HEK293T (cell line): ENCODE measurements at regions not wholly inside any gene's neighbourhood (a gene's known extent, or its start where the extent isn't known, plus 50 kb on each side); places are given as distances from the start of the nearest gene placed in this dataset.
"Not testable (repeated sequence)": the region's sequence is repeated elsewhere in the genome, so short reads cannot be mapped to it uniquely, and the experiment has no call there.

Source experiments
- CTCF ChIA-PET: fragments of 350-600 bp; formaldehyde crosslinking; extraction: SDS; loops from one replicate; lab custom pipeline; 2021; ENCODE audit warnings: antibody characterized with exemption, inconsistent platforms; lab: Yijun Ruan, JAX
- POLR2A ChIA-PET: fragments of 350-600 bp; formaldehyde crosslinking; extraction: SDS; loops from one replicate; lab custom pipeline; 2020; ENCODE audit warnings: antibody characterized with exemption, inconsistent platforms; lab: Yijun Ruan, JAX
- DNase-seq: peaks from one replicate; pipeline ENCODE4 v3.0.0; 2012; ENCODE audit warnings: mixed read lengths; ENCODE audit errors: extremely low spot score
- ARNT ChIP-seq: fragments of 450-650 bp; IDR thresholded peaks from 2 replicates; pipeline ENCODE4 v1.6.1; 2017; ENCODE audit warnings: mild to moderate bottlenecking
- BHLHE40 ChIP-seq: fragments of 450-650 bp; IDR thresholded peaks from 2 replicates; pipeline ENCODE4 v1.6.1; 2016; ENCODE audit warnings: mild to moderate bottlenecking, moderate library complexity, borderline replicate concordance
- CTBP1 ChIP-seq: fragments of 450-650 bp; IDR thresholded peaks from 2 replicates; pipeline ENCODE4 v1.6.1; 2016; ENCODE audit warnings: borderline replicate concordance
- ELF4 ChIP-seq: fragments of 450-650 bp; IDR thresholded peaks from 2 replicates; pipeline ENCODE4 v1.6.1; 2017; ENCODE audit warnings: antibody characterized with exemption
- FOXA1 ChIP-seq: fragments of 450-650 bp; IDR thresholded peaks from 2 replicates; pipeline ENCODE4 v1.6.1; 2016; ENCODE audit warnings: mild to moderate bottlenecking
- FOXK2 ChIP-seq: fragments of 450-650 bp; IDR thresholded peaks from 2 replicates; pipeline ENCODE4 v1.6.1; 2016; ENCODE audit warnings: mild to moderate bottlenecking
- FOXM1 ChIP-seq: fragments of 450-650 bp; IDR thresholded peaks from 2 replicates; pipeline ENCODE4 v1.6.1; 2017; ENCODE audit warnings: mild to moderate bottlenecking, borderline replicate concordance
- HDGF ChIP-seq: fragments of 450-650 bp; IDR thresholded peaks from 2 replicates; pipeline ENCODE4 v1.6.1; 2017; ENCODE audit warnings: antibody characterized with exemption, borderline replicate concordance
- L3MBTL2 ChIP-seq: fragments of 450-650 bp; conservative IDR thresholded peaks from 2 replicates; pipeline ENCODE4 v1.6.1; 2016; ENCODE audit warnings: mild to moderate bottlenecking
- LEF1 ChIP-seq: fragments of 450-650 bp; IDR thresholded peaks from 2 replicates; pipeline ENCODE4 v1.6.1; 2017; ENCODE audit warnings: mild to moderate bottlenecking, borderline replicate concordance
- NFRKB ChIP-seq: fragments of 450-650 bp; IDR thresholded peaks from 2 replicates; pipeline ENCODE4 v1.6.1; 2016; ENCODE audit warnings: mild to moderate bottlenecking, moderate library complexity
- PKNOX1 ChIP-seq: fragments of 450-650 bp; IDR thresholded peaks from 2 replicates; pipeline ENCODE4 v1.6.1; 2016
- SP1 ChIP-seq: fragments of 450-650 bp; IDR thresholded peaks from 2 replicates; pipeline ENCODE4 v1.6.1; 2017
- SUZ12 ChIP-seq: fragments of 450-650 bp; IDR thresholded peaks from 2 replicates; pipeline ENCODE4 v1.6.1; 2016; ENCODE audit warnings: mild to moderate bottlenecking
- TARDBP ChIP-seq: fragments of 450-650 bp; IDR thresholded peaks from 2 replicates; pipeline ENCODE4 v1.6.1; 2016
- ZNF384 ChIP-seq: fragments of 450-650 bp; IDR thresholded peaks from 2 replicates; pipeline ENCODE4 v1.6.1; 2016

DNA sequence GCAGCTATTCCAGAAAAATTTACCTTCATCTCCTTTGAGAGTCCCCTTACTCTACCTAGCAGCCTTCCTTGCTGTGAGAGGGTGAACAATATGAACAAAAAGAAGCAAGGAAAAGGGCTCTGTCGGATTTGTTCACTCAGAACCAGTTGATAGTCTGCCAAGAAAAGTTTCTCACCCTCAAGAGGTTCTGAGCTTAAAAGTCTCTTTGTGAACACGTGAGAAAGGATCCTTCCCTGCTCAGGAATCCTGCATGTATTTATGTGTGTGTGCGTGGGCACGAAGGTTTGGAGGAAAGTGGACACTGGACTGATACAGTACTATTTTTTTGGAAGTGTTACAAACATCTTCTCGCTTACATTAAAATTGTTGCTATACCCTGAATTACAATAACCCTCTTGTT, 178.6 kb upstream of the JADE1 start:
- TF ChIP-seq ZNF384 (no peak), FOXA1 (no peak), FOXK2 (no peak), LEF1 (no peak), HDGF (no peak), PKNOX1 (no peak), TARDBP (no peak), FOXM1 (no peak), ELF4 (no peak), SP1 (no peak), BHLHE40 (no peak), ARNT (no peak), NFRKB (no peak), CTBP1 (no peak)
- POLR2A ChIA-PET: no interaction called here
- no peak for DNase-seq
- CTCF ChIA-PET: no interaction called here

GRCh38 chr4:128623508-128624215, 185.8 kb upstream of the JADE1 start:
- CTCF ChIA-PET: no interaction called here
- POLR2A ChIA-PET: no interaction called here
- DNase-seq: no peak

DNA sequence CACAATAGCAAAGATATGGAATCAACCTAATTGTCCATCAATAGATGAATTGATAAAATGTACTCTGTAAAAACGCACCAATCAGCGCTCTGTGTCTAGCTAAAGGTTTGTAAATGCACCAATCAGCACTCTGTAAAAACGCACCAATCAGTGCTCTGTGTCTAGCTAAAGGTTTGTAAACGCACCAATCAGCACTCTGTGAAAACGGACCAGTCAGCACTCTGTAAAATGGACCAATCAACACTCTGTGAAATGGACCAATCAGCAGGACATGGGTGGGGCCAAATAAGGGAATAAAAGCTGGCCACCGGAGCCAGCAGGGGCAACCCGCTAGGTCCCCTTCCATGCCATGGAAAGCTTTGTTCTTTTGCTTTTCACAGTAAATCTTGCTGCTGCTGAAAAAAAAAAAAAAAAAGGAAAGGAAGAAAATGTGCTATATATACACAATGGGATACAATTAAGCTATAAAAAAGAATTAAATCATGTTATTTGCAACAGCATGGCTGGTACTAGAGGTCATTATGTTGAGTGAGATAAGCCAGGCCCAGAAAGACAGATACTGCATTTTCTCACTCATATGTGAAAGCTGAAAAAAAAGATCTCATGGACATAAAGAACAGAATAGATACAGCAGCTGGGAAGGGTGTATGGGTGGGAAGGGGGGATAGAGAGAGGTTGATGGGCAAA, 189.1 kb upstream of the JADE1 start:
- POLR2A ChIA-PET: interaction anchor here (0.7 kb wide), 1 partner anchor 36 kb away, joined by 5 read pairs; no protein-coding TSS in a partner anchor
- CTCF ChIA-PET, DNase-seq: not testable (repeated sequence)

More at GRCh38 chr4:128623508-128624215, 185.8 kb upstream of the JADE1 start:
- TF ChIP-seq ELF4: no peak
- no peak for TF ChIP-seq PKNOX1
- TF ChIP-seq FOXA1: no peak
- no peak for TF ChIP-seq FOXK2
- TF ChIP-seq CTBP1: no peak
- no peak for TF ChIP-seq ARNT
- no peak for TF ChIP-seq LEF1
- TF ChIP-seq SUZ12: no peak
- TF ChIP-seq BHLHE40: no peak
- no peak for TF ChIP-seq ZNF384
- TF ChIP-seq NFRKB: no peak
- no peak for TF ChIP-seq SP1
- no peak for TF ChIP-seq L3MBTL2

- no peak for DNase-seq
- POLR2A ChIA-PET: no interaction called here
- CTCF ChIA-PET: no interaction called here
- no peak for TF ChIP-seq SP1
- no peak for TF ChIP-seq SUZ12
- no peak for TF ChIP-seq BHLHE40
- TF ChIP-seq HDGF: no peak
- TF ChIP-seq NFRKB: no peak
- no peak for TF ChIP-seq ARNT
- no peak for TF ChIP-seq FOXK2
- TF ChIP-seq ZNF384: no peak
- TF ChIP-seq PKNOX1: no peak
- TF ChIP-seq CTBP1: no peak
- no peak for TF ChIP-seq L3MBTL2
- TF ChIP-seq ELF4: no peak
- no peak for TF ChIP-seq FOXM1
- no peak for TF ChIP-seq LEF1
- no peak for TF ChIP-seq FOXA1
- no peak for TF ChIP-seq TARDBP
These were observed 194.3 kb upstream of the JADE1 start for GRCh38 chr4:128615197-128615596.

GRCh38 chr4:128608006-128608405, 201.5 kb upstream of the JADE1 start:
- CTCF ChIA-PET: interaction anchor here (0.7 kb wide), 1 partner anchor 154 kb away, joined by 3 read pairs; no protein-coding TSS in a partner anchor
- no peak for DNase-seq
- POLR2A ChIA-PET: no interaction called here
- TF ChIP-seq NFRKB (no peak), TARDBP (no peak), SUZ12 (no peak), L3MBTL2 (no peak), FOXA1 (no peak), ZNF384 (no peak), PKNOX1 (no peak), LEF1 (no peak), CTBP1 (no peak), ELF4 (no peak), ARNT (no peak), BHLHE40 (no peak), FOXK2 (no peak), SP1 (no peak), HDGF (no peak), FOXM1 (no peak)
